GM21619 (cell line): ENCODE measurements at regions not wholly inside any gene's neighbourhood (a gene's known extent, or its start where the extent isn't known, plus 50 kb on each side); places are given as distances from the start of the nearest gene placed in this dataset.
"Not testable (repeated sequence)": the region's sequence is repeated elsewhere in the genome, so short reads cannot be mapped to it uniquely, and the experiment has no call there.

ENCODE experiments used
- ATAC-seq: cut with Tn5 transposase; IDR thresholded peaks from one replicate; pipeline ENCODE4 v1.9.1; 2021; ENCODE audit not compliant: unreplicated experiment

GRCh38 chr6:47180633-47181032 lies 129.1 kb downstream of the TNFRSF21 start:
- no peak for ATAC-seq

- ATAC-seq, result no peak
These were observed 130.4 kb downstream of the TNFRSF21 start for GRCh38 chr6:47179286-47179685.

- ATAC-seq, result no peak
These were observed 133.5 kb upstream of the ADGRF1 start for GRCh38 chr6:47175656-47176055.

- no peak for ATAC-seq
These were observed 132.4 kb upstream of the ADGRF1 start for GRCh38 chr6:47174502-47175023.

GRCh38 chr6:47174063-47174462 lies 131.9 kb upstream of the ADGRF1 start:
- not testable (repeated sequence) for ATAC-seq

GRCh38 chr6:47173145-47173544 lies 131.0 kb upstream of the ADGRF1 start:
- not testable (repeated sequence) for ATAC-seq

- ATAC-seq, result no peak
These were observed 128.4 kb upstream of the ADGRF1 start for GRCh38 chr6:47170617-47170947.

GRCh38 chr6:47169785-47170616 lies 127.9 kb upstream of the ADGRF1 start:
- ATAC-seq, result no peak

GRCh38 chr6:47168180-47168579 lies 126.0 kb upstream of the ADGRF1 start:
- ATAC-seq, result no peak

- ATAC-seq, result peak; percentile 82
These were observed 123.8 kb upstream of the ADGRF1 start for GRCh38 chr6:47165918-47166317.

GRCh38 chr6:47164877-47165276 lies 122.7 kb upstream of the ADGRF1 start:
- ATAC-seq, result no peak

- no peak for ATAC-seq
These were observed 121.4 kb upstream of the ADGRF1 start for GRCh38 chr6:47163536-47163935.

- no peak for ATAC-seq
These were observed 120.7 kb upstream of the ADGRF1 start for GRCh38 chr6:47162793-47163192.

- no peak for ATAC-seq
These were observed 120.1 kb upstream of the ADGRF1 start for GRCh38 chr6:47162231-47162630.

- no peak for ATAC-seq
These were observed 119.1 kb upstream of the ADGRF1 start for GRCh38 chr6:47161176-47161687.

GRCh38 chr6:47160702-47161101 lies 118.6 kb upstream of the ADGRF1 start:
- no peak for ATAC-seq

GRCh38 chr6:47159763-47160162 lies 117.6 kb upstream of the ADGRF1 start:
- no peak for ATAC-seq

GRCh38 chr6:47157653-47158219 lies 115.6 kb upstream of the ADGRF1 start:
- no peak for ATAC-seq

- no peak for ATAC-seq
These were observed 114.9 kb upstream of the ADGRF1 start for GRCh38 chr6:47157063-47157462.

GRCh38 chr6:47156196-47156595 lies 114.1 kb upstream of the ADGRF1 start:
- ATAC-seq, result no peak

GRCh38 chr6:47153404-47153755 lies 111.2 kb upstream of the ADGRF1 start:
- no peak for ATAC-seq

GRCh38 chr6:47152666-47153403 lies 110.7 kb upstream of the ADGRF1 start:
- ATAC-seq, result no peak
